ENCODE measurements at regions not wholly inside any gene's neighbourhood (a gene's known extent, or its start where the extent isn't known, plus 50 kb on each side); places are given as distances from the start of the nearest gene placed in this dataset.

- Histone ChIP-seq H3K4me1 (ENCODE audit: control insufficient read depth, insufficient read depth, low read length) (no peaks in the 10 kb centered on the region), H2AFZ (ENCODE audit: control insufficient read depth, low read depth, low read length) (no peak overlapping the region), H3K27ac (ENCODE audit: control insufficient read depth, insufficient read depth) (no peak overlapping the region), H3K79me2 (ENCODE audit: control insufficient read depth, insufficient read depth, low read length) (no peaks in the 10 kb centered on the region), H3K4me2 (ENCODE audit: control insufficient read depth, insufficient read depth) (no peak overlapping the region), H3K9me3 (replicated peaks; ENCODE audit: control insufficient read depth, insufficient read depth, low read length) (no peaks in the 10 kb centered on the region), H3K4me3 (no peak overlapping the region), H3K36me3 (ENCODE audit: control insufficient read depth in 2 of 2, insufficient read depth in 2 of 2, low read length in 1 of 2) (no peaks in the 10 kb centered on the region), H4K20me1 (ENCODE audit: control insufficient read depth, insufficient read depth) (no peaks in the 10 kb centered on the region), H3K27me3 (replicated peaks in 1 of 2; ENCODE audit: control insufficient read depth in 2 of 2, insufficient read depth in 2 of 2, low read length in 1 of 2) (no peaks in the 10 kb centered on the region), H3K9ac (ENCODE audit: control insufficient read depth, insufficient read depth, low read length) (no peak overlapping the region)
- TF ChIP-seq KLF5 (IDR thresholded peaks at IDR 0.05; ENCODE audit: partially characterized antibody) (no peak), CBX3 (IDR thresholded peaks at IDR 0.05; ENCODE audit: borderline replicate concordance, low read depth) (no peak), CHD1 (IDR thresholded peaks at IDR 0.05; ENCODE audit: low read depth, low read length) (no peak), BACH1 (IDR thresholded peaks at IDR 0.05; ENCODE audit: borderline replicate concordance) (no peak), RFX5 (IDR thresholded peaks at IDR 0.05; ENCODE audit: low read depth, low read length) (no peak), EZH2 (IDR thresholded peaks at IDR 0.05; ENCODE audit: borderline replicate concordance, control insufficient read depth, low read depth, low read length) (no peak), CREM (IDR thresholded peaks at IDR 0.05; ENCODE audit: low read depth) (no peak), RELA (IDR thresholded peaks at IDR 0.05; ENCODE audit: borderline replicate concordance, partially characterized antibody) (no peak), HDAC6 (IDR thresholded peaks at IDR 0.05; ENCODE audit: unreplicated experiment) (no peak), JUND (IDR thresholded peaks at IDR 0.05; ENCODE audit: low read depth, low read length) (no peak), MEF2B (IDR thresholded peaks at IDR 0.05; ENCODE audit: partially characterized antibody, poor library complexity, severe bottlenecking) (no peak), HSF1 (IDR thresholded peaks at IDR 0.05; ENCODE audit: low read depth, low read length) (no peak), SUZ12 (IDR thresholded peaks at IDR 0.05; ENCODE audit: unreplicated experiment) (no peak), MAX (IDR thresholded peaks at IDR 0.05; ENCODE audit: low read depth, low read length) (no peak), SUPT20H (IDR thresholded peaks at IDR 0.05; ENCODE audit: borderline replicate concordance, control insufficient read depth, low read depth, low read length) (no peak), SMAD1 (IDR thresholded peaks at IDR 0.05; ENCODE audit: low read depth, partially characterized antibody) (no peak), PAX8 (IDR thresholded peaks at IDR 0.05) (no peak), BCL11A (IDR thresholded peaks at IDR 0.05; ENCODE audit: low read depth, low read length) (no peak), FOS (IDR thresholded peaks at IDR 0.05; ENCODE audit: borderline replicate concordance, extremely low read depth, insufficient read length) (no peak), CHD2 (IDR thresholded peaks at IDR 0.05; ENCODE audit: borderline replicate concordance, low read depth, low read length) (no peak)
- no TSS peak for BruUV-seq (replicated peaks)
- FAIRE-seq = no peak
- ChIA-PET SMC1A (ENCODE audit: uncharacterized antibody, unreplicated experiment) (no interaction called here), RAD21 (ENCODE audit: unreplicated experiment) (no interaction called here), POLR2A (no interaction called here), CTCF (no interaction called here)
- intact Hi-C loops (cut with micrococcal nuclease; ENCODE audit: unreplicated experiment) (no loop called here), in situ Hi-C loops (cut with MboI) (no loop called here)
- DNase-seq (ENCODE audit: low read depth, low spot score) = no peak
- no peak for ATAC-seq
These were observed 420.4 kb upstream of the TMEFF2 start for GRCh38 chr2:192615105-192615504.

All from GM12878 (cell line).